ENCODE measurements at regions not wholly inside any gene's neighbourhood (a gene's known extent, or its start where the extent isn't known, plus 50 kb on each side); places are given as distances from the start of the nearest gene placed in this dataset.

- no peaks in the 10 kb centered on the region for H3K4me1 ChIP-seq (ENCODE audit: control insufficient read depth in 5 of 5, insufficient read depth in 5 of 5, low read length in 5 of 5)
- no peak for ATAC-seq (ENCODE audit: insufficient read depth, low FRiP score)
- no peak overlapping the region for H3K4me3 ChIP-seq
- no peak for TF ChIP-seq CTCF (IDR thresholded peaks at IDR 0.05; ENCODE audit: control extremely low read depth, extremely low read depth)
- WGBS, 2 donors, result 83 to 92% methylated on average over 2 of the region's 2 CpGs
- H3K9me3 ChIP-seq (ENCODE audit: control insufficient read depth in 4 of 4, insufficient read depth in 3 of 4, low read length in 3 of 4), result peaks cover 0 to 4% (median 0%) of the 10 kb centered on the region in 4 donors
- no peak overlapping the region for H3K9ac ChIP-seq (ENCODE audit: insufficient read depth in 1 of 2, low read length in 2 of 2)
- H3K27ac ChIP-seq (ENCODE audit: low read depth in 1 of 2, low read length in 1 of 2), result no peak overlapping the region
- H3K27me3 ChIP-seq (ENCODE audit: control insufficient read depth in 3 of 3, insufficient read depth in 3 of 3, low read length in 2 of 3), result no peaks in the 10 kb centered on the region
- no peaks in the 10 kb centered on the region for H3K36me3 ChIP-seq (ENCODE audit: control insufficient read depth in 4 of 4, insufficient read depth in 4 of 4, low read length in 4 of 4)
- DNase-seq, result no peak
Observed at GRCh38 chr4:101584306-101584705, 206.2 kb upstream of the BANK1 start.

GRCh38 chr4:101563126-101563525, 215.8 kb upstream of the PPP3CA start:
- Histone ChIP-seq H3K27me3 (ENCODE audit: control insufficient read depth in 3 of 3, insufficient read depth in 3 of 3, low read length in 2 of 3) (no peaks in the 10 kb centered on the region), H3K4me3 (no peak overlapping the region), H3K27ac (ENCODE audit: low read depth in 1 of 2, low read length in 1 of 2) (no peak overlapping the region), H3K9me3 (ENCODE audit: control insufficient read depth in 4 of 4, insufficient read depth in 3 of 4, low read length in 3 of 4) (peaks cover 0 to 2% (median 0%) of the 10 kb centered on the region in 4 donors), H3K36me3 (ENCODE audit: control insufficient read depth in 4 of 4, insufficient read depth in 4 of 4, low read length in 4 of 4) (no peaks in the 10 kb centered on the region), H3K9ac (ENCODE audit: insufficient read depth in 1 of 2, low read length in 2 of 2) (no peak overlapping the region), H3K4me1 (ENCODE audit: control insufficient read depth in 5 of 5, insufficient read depth in 5 of 5, low read length in 5 of 5) (no peaks in the 10 kb centered on the region)
- no peak for TF ChIP-seq CTCF (IDR thresholded peaks at IDR 0.05; ENCODE audit: control extremely low read depth, extremely low read depth)
- ATAC-seq (ENCODE audit: insufficient read depth, low FRiP score) (no peak), DNase-seq (no peak)
- WGBS, 2 donors, result 81 to 88% methylated on average over 5 of the region's 5 CpGs

- DNase-seq (no peak), ATAC-seq (ENCODE audit: insufficient read depth, low FRiP score) (no peak)
- WGBS, 2 donors, result 70 to 71% methylated on average over 4 of the region's 4 CpGs
- no peak overlapping the region for H3K27ac ChIP-seq (ENCODE audit: low read depth in 1 of 2, low read length in 1 of 2)
- peaks cover 0 to 5% (median 2%) of the 10 kb centered on the region in 4 donors for H3K9me3 ChIP-seq (ENCODE audit: control insufficient read depth in 4 of 4, insufficient read depth in 3 of 4, low read length in 3 of 4)
- no peak overlapping the region for H3K4me3 ChIP-seq
- no peaks in the 10 kb centered on the region for H3K36me3 ChIP-seq (ENCODE audit: control insufficient read depth in 4 of 4, insufficient read depth in 4 of 4, low read length in 4 of 4)
- TF ChIP-seq CTCF (IDR thresholded peaks at IDR 0.05; ENCODE audit: control extremely low read depth, extremely low read depth), result no peak
- H3K9ac ChIP-seq (ENCODE audit: insufficient read depth in 1 of 2, low read length in 2 of 2), result no peak overlapping the region
- no peaks in the 10 kb centered on the region for H3K27me3 ChIP-seq (ENCODE audit: control insufficient read depth in 3 of 3, insufficient read depth in 3 of 3, low read length in 2 of 3)
- no peaks in the 10 kb centered on the region for H3K4me1 ChIP-seq (ENCODE audit: control insufficient read depth in 5 of 5, insufficient read depth in 5 of 5, low read length in 5 of 5)
Observed at GRCh38 chr4:101556842-101557241, 209.5 kb upstream of the PPP3CA start.

GRCh38 chr4:101555341-101555880, 208.1 kb upstream of the PPP3CA start:
- DNase-seq (no peak), ATAC-seq (ENCODE audit: insufficient read depth, low FRiP score) (no peak)
- no peak for TF ChIP-seq CTCF (IDR thresholded peaks at IDR 0.05; ENCODE audit: control extremely low read depth, extremely low read depth)
- Histone ChIP-seq H3K27ac (ENCODE audit: low read depth in 1 of 2, low read length in 1 of 2) (no peak overlapping the region), H3K9ac (ENCODE audit: insufficient read depth in 1 of 2, low read length in 2 of 2) (no peak overlapping the region), H3K9me3 (ENCODE audit: control insufficient read depth in 4 of 4, insufficient read depth in 3 of 4, low read length in 3 of 4) (peaks cover 0 to 8% (median 2%) of the 10 kb centered on the region in 4 donors), H3K4me1 (ENCODE audit: control insufficient read depth in 5 of 5, insufficient read depth in 5 of 5, low read length in 5 of 5) (no peaks in the 10 kb centered on the region), H3K4me3 (no peak overlapping the region), H3K27me3 (ENCODE audit: control insufficient read depth in 3 of 3, insufficient read depth in 3 of 3, low read length in 2 of 3) (no peaks in the 10 kb centered on the region), H3K36me3 (ENCODE audit: control insufficient read depth in 4 of 4, insufficient read depth in 4 of 4, low read length in 4 of 4) (no peaks in the 10 kb centered on the region)
- WGBS, 2 donors, result 64 to 76% methylated on average over 4 of the region's 4 CpGs

All from lung (tissue), 11 donors.